C4-2B (cell line): ENCODE measurements at regions not wholly inside any gene's neighbourhood (a gene's known extent, or its start where the extent isn't known, plus 50 kb on each side); places are given as distances from the start of the nearest gene placed in this dataset.

Source experiments
- ZFX ChIP-seq: fragments of 450-650 bp; IDR thresholded peaks from 2 replicates; pipeline ENCODE4 v1.6.1; 2017
- TF ChIP-seq, protein P1 (sequence below): fragments of 450-650 bp; conservative IDR thresholded peaks from 2 replicates; pipeline ENCODE4 v1.5.1; 2017; ENCODE audit warnings: mild to moderate bottlenecking

DNA sequence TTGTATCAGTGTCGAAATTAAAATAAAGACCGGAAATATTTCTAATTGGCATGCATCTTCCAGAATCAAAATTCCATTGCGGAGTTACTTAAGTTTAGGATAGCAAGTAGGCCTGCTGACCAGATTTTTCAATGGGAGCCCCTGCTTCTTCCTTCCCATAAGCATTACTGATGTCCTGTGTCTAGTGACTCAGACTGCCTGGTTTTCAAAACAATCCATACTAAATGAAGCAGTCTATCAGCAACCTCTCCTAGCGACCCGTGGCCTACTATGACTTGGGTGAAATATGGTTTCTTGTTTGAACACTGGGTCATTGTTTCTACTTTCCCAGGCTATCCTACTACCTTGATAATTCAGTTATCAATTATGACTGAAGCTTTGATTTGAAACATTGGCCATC lies 571.6 kb downstream of the TBC1D4 start:
- TF ChIP-seq, protein P1, sequence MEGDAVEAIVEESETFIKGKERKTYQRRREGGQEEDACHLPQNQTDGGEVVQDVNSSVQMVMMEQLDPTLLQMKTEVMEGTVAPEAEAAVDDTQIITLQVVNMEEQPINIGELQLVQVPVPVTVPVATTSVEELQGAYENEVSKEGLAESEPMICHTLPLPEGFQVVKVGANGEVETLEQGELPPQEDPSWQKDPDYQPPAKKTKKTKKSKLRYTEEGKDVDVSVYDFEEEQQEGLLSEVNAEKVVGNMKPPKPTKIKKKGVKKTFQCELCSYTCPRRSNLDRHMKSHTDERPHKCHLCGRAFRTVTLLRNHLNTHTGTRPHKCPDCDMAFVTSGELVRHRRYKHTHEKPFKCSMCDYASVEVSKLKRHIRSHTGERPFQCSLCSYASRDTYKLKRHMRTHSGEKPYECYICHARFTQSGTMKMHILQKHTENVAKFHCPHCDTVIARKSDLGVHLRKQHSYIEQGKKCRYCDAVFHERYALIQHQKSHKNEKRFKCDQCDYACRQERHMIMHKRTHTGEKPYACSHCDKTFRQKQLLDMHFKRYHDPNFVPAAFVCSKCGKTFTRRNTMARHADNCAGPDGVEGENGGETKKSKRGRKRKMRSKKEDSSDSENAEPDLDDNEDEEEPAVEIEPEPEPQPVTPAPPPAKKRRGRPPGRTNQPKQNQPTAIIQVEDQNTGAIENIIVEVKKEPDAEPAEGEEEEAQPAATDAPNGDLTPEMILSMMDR: no peak
- TF ChIP-seq ZFX: no peak
